ENCODE measurements at regions not wholly inside any gene's neighbourhood (a gene's known extent, or its start where the extent isn't known, plus 50 kb on each side); places are given as distances from the start of the nearest gene placed in this dataset.

DNA sequence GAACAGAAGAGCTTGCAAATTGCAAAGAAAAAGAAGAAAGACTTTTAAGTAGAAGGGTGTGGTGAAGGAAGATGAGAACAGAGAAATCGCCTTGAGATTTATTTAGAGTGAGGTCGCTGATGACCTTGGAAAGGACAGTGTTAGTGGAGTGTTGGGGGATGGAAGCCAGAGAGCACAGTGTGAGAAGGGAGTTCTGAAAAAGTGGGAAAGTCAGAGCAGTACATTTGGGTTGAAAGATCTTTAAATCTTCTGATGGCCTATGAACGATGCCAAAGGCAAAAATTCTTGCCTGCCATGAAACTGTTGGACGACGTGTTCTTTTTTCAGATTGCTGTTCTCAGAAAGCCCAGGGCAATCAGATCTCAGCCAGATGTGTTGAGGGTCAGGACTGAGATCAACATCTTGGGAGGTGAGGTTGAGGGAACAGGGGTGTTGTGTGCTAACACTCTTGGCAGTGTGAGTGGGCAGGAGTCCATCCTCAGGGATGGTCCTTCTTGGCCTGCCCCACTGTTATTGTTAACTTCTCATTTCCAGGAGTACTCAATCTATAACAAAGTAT is 330.1 kb downstream of the MAP2K6 start:
- no peak for TF ChIP-seq POLR2A (IDR thresholded peaks at IDR 0.05)
- TF ChIP-seq, protein P1, sequence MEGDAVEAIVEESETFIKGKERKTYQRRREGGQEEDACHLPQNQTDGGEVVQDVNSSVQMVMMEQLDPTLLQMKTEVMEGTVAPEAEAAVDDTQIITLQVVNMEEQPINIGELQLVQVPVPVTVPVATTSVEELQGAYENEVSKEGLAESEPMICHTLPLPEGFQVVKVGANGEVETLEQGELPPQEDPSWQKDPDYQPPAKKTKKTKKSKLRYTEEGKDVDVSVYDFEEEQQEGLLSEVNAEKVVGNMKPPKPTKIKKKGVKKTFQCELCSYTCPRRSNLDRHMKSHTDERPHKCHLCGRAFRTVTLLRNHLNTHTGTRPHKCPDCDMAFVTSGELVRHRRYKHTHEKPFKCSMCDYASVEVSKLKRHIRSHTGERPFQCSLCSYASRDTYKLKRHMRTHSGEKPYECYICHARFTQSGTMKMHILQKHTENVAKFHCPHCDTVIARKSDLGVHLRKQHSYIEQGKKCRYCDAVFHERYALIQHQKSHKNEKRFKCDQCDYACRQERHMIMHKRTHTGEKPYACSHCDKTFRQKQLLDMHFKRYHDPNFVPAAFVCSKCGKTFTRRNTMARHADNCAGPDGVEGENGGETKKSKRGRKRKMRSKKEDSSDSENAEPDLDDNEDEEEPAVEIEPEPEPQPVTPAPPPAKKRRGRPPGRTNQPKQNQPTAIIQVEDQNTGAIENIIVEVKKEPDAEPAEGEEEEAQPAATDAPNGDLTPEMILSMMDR (IDR thresholded peaks at IDR 0.05 in 4 of 5, conservative IDR thresholded peaks at IDR 0.05 in 1 of 5) = no peak
